ENCODE measurements at regions not wholly inside any gene's neighbourhood (a gene's known extent, or its start where the extent isn't known, plus 50 kb on each side); places are given as distances from the start of the nearest gene placed in this dataset.

DNA sequence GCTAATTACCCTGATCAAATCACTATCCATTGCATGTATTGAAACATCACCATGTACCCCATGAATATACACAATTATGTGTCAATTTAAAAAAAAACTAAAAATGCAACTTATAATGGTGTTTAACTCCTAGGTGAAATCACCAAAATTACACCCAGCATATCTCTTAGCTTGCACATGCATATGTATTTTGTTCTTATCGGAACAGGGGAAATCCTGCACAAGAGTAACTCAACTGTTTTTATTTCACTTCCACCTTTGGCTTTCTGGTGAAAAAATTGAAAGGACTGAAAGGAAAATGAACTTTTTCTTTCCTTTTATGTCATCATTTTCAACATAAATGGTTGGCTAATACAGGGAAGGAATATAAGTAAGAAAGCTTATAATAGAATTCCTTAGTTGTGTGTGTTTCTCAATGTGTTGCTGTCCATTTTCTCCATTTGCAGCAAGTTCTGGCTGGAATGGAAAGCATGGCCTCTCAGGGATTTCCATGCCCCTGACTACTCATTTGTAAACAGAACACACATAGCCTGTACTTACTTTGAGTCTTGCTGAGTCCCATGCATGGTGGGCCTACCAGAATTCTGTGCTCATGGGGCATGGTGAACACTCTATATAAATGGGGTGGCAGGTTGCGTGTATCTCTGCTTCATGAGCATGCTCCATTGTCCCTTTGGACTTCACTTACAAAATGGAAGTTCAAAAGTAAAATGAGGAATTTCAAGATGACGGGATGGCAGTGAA lies 462.0 kb downstream of the HS3ST3B1 start:
- peak; percentile 17 for DNase-seq (ENCODE audit: extremely low spot score, unreplicated experiment)
- Mint-ChIP-seq H3K4me1 (ENCODE audit: unreplicated experiment) (peaks cover 23% of the 10 kb centered on the region), H3K27ac (ENCODE audit: unreplicated experiment) (no peak overlapping the region), H3K4me3 (ENCODE audit: unreplicated experiment) (no peak overlapping the region), H3K27me3 (ENCODE audit: unreplicated experiment) (no peaks in the 10 kb centered on the region), H3K36me3 (ENCODE audit: unreplicated experiment) (no peaks in the 10 kb centered on the region), H3K9me3 (ENCODE audit: unreplicated experiment) (no peaks in the 10 kb centered on the region)
- TF ChIP-seq, protein P1, sequence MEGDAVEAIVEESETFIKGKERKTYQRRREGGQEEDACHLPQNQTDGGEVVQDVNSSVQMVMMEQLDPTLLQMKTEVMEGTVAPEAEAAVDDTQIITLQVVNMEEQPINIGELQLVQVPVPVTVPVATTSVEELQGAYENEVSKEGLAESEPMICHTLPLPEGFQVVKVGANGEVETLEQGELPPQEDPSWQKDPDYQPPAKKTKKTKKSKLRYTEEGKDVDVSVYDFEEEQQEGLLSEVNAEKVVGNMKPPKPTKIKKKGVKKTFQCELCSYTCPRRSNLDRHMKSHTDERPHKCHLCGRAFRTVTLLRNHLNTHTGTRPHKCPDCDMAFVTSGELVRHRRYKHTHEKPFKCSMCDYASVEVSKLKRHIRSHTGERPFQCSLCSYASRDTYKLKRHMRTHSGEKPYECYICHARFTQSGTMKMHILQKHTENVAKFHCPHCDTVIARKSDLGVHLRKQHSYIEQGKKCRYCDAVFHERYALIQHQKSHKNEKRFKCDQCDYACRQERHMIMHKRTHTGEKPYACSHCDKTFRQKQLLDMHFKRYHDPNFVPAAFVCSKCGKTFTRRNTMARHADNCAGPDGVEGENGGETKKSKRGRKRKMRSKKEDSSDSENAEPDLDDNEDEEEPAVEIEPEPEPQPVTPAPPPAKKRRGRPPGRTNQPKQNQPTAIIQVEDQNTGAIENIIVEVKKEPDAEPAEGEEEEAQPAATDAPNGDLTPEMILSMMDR (IDR thresholded peaks at IDR 0.05), result no peak

GRCh38 chr17:14760719-14761411 lies 460.0 kb downstream of the HS3ST3B1 start:
- H3K4me3 Mint-ChIP-seq (ENCODE audit: unreplicated experiment), result no peak overlapping the region
- H3K9me3 Mint-ChIP-seq (ENCODE audit: unreplicated experiment), result no peaks in the 10 kb centered on the region
- TF ChIP-seq, protein P1 (IDR thresholded peaks at IDR 0.05), result no peak
- H3K36me3 Mint-ChIP-seq (ENCODE audit: unreplicated experiment), result no peaks in the 10 kb centered on the region
- H3K27ac Mint-ChIP-seq (ENCODE audit: unreplicated experiment), result peak overlapping the region; percentile 73
- no peak for DNase-seq (ENCODE audit: extremely low spot score, unreplicated experiment)
- H3K4me1 Mint-ChIP-seq (ENCODE audit: unreplicated experiment), result peaks cover 29% of the 10 kb centered on the region
- H3K27me3 Mint-ChIP-seq (ENCODE audit: unreplicated experiment), result no peaks in the 10 kb centered on the region

DNA sequence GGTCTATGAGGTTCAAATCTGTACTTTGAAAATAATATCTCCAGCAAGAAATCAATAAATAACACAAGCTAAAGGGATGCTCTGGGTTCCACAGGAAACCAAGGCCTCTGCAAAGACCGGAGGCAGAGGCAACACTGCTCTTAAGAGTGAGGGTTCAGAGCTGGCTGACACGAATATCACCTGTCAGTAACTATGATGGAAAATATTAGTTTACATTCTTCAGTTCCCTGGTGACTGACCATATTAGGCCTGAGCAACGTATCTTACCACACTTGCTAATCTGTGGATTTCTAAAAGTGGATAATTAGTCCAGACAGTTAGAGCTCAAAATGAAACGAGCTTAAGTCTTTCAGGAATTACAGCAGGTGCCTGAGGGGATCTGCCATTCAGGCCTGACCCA lies 459.3 kb downstream of the HS3ST3B1 start:
- TF ChIP-seq, protein P1 (IDR thresholded peaks at IDR 0.05), result no peak
- Mint-ChIP-seq H3K27me3 (ENCODE audit: unreplicated experiment) (no peaks in the 10 kb centered on the region), H3K27ac (ENCODE audit: unreplicated experiment) (peak overlapping the region; percentile 73), H3K4me3 (ENCODE audit: unreplicated experiment) (no peak overlapping the region), H3K4me1 (ENCODE audit: unreplicated experiment) (peaks cover 30% of the 10 kb centered on the region), H3K36me3 (ENCODE audit: unreplicated experiment) (no peaks in the 10 kb centered on the region), H3K9me3 (ENCODE audit: unreplicated experiment) (no peaks in the 10 kb centered on the region)
- no peak for DNase-seq (ENCODE audit: extremely low spot score, unreplicated experiment)

DNA sequence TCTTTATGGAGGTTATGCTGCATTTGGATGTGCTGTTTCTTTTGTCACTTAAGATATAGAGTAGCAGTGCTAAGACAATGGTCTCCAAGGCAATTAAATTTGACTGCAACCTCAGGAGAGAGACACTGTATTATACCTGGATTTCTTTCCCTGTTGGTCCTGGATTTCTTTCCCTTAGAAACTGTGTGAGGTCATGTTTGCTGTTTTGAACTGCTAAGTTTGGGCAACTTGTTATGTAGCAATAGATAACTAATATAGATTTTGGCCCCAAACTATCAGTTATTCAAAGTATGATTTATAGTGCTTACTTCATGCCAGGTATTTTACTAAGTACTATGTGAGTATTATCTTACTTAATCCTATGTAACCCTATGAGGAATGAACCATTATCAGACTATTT lies 458.4 kb downstream of the HS3ST3B1 start:
- no peaks in the 10 kb centered on the region for H3K27me3 Mint-ChIP-seq (ENCODE audit: unreplicated experiment)
- no peak overlapping the region for H3K4me3 Mint-ChIP-seq (ENCODE audit: unreplicated experiment)
- H3K4me1 Mint-ChIP-seq (ENCODE audit: unreplicated experiment), result peaks cover 33% of the 10 kb centered on the region
- no peaks in the 10 kb centered on the region for H3K36me3 Mint-ChIP-seq (ENCODE audit: unreplicated experiment)
- DNase-seq (ENCODE audit: extremely low spot score, unreplicated experiment), result no peak
- TF ChIP-seq, protein P1 (IDR thresholded peaks at IDR 0.05), result no peak
- H3K27ac Mint-ChIP-seq (ENCODE audit: unreplicated experiment), result no peak overlapping the region
- no peaks in the 10 kb centered on the region for H3K9me3 Mint-ChIP-seq (ENCODE audit: unreplicated experiment)

- H3K27ac Mint-ChIP-seq (ENCODE audit: unreplicated experiment), result no peak overlapping the region
- no peak overlapping the region for H3K4me3 Mint-ChIP-seq (ENCODE audit: unreplicated experiment)
- DNase-seq (ENCODE audit: extremely low spot score, unreplicated experiment), result peak; percentile 2
- TF ChIP-seq, protein P1 (IDR thresholded peaks at IDR 0.05), result no peak
- H3K4me1 Mint-ChIP-seq (ENCODE audit: unreplicated experiment), result peaks cover 30% of the 10 kb centered on the region
- no peaks in the 10 kb centered on the region for H3K9me3 Mint-ChIP-seq (ENCODE audit: unreplicated experiment)
- no peaks in the 10 kb centered on the region for H3K27me3 Mint-ChIP-seq (ENCODE audit: unreplicated experiment)
- H3K36me3 Mint-ChIP-seq (ENCODE audit: unreplicated experiment), result no peaks in the 10 kb centered on the region
Observed at GRCh38 chr17:14756479-14756878, 455.6 kb downstream of the HS3ST3B1 start.

All from osteocyte (in vitro differentiated cells).